H1 (cell line): ENCODE measurements at regions not wholly inside any gene's neighbourhood (a gene's known extent, or its start where the extent isn't known, plus 50 kb on each side); places are given as distances from the start of the nearest gene placed in this dataset.

Experiments
- MAFK ChIP-seq: IDR thresholded peaks from 2 replicates; pipeline ENCODE4 v1.6.1; 2012; ENCODE audit warnings: low read depth, mild to moderate bottlenecking, improper control_type of control experiment, low read length
- POLR2A ChIP-seq, 2 experiments: IDR thresholded peaks; 1 replicate in 1 of 2; 2 replicates in 1 of 2; pipeline ENCODE4 v1.6.1; 2011; ENCODE audit warnings: low read depth in 2 of 2, low read length in 2 of 2, mild to moderate bottlenecking in 2 of 2; ENCODE audit errors: control extremely low read depth in 1 of 2
- SIN3A ChIP-seq, 2 experiments: IDR thresholded peaks in 1 of 2; conservative IDR thresholded peaks in 1 of 2; 2 replicates each; pipeline ENCODE4 v1.6.1; 2011 to 2012; ENCODE audit warnings: low read length in 2 of 2, improper control_type of control experiment in 1 of 2, low read depth in 1 of 2, mild to moderate bottlenecking in 1 of 2
- SP1 ChIP-seq: IDR thresholded peaks from 2 replicates; pipeline ENCODE4 v1.6.1; 2011; ENCODE audit warnings: low read depth, low read length
- TF ChIP-seq, protein P1 (sequence below): fragments of 300-600 bp; sonication (generic); IDR thresholded peaks from 2 replicates; pipeline ENCODE4 v1.7.1; 2012; ENCODE audit warnings: low read length, moderate library complexity, mild to moderate bottlenecking, inconsistent platforms; ENCODE audit not compliant: insufficient replicate concordance

DNA sequence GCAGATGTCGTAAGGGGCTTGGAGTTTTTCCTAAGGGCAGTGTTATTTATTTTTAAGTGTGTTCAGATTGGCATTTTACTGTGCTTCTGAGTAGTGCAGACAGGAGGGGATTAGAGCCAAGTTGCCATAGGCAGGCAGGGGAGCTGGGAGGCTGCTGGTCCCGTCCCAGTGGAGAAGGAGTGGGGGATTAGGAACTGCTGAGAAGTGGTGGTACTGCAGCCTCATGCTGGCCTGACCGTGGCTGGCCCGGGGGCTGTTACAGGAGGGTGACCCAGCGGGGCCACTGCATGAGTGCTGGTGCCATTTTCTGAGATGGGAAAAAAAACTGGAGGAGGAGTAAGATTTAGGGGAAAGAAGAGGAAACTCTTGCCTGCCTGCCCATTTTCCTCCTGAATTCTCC, 52.3 kb upstream of the DLK1 start (continued):
- TF ChIP-seq, protein P1, sequence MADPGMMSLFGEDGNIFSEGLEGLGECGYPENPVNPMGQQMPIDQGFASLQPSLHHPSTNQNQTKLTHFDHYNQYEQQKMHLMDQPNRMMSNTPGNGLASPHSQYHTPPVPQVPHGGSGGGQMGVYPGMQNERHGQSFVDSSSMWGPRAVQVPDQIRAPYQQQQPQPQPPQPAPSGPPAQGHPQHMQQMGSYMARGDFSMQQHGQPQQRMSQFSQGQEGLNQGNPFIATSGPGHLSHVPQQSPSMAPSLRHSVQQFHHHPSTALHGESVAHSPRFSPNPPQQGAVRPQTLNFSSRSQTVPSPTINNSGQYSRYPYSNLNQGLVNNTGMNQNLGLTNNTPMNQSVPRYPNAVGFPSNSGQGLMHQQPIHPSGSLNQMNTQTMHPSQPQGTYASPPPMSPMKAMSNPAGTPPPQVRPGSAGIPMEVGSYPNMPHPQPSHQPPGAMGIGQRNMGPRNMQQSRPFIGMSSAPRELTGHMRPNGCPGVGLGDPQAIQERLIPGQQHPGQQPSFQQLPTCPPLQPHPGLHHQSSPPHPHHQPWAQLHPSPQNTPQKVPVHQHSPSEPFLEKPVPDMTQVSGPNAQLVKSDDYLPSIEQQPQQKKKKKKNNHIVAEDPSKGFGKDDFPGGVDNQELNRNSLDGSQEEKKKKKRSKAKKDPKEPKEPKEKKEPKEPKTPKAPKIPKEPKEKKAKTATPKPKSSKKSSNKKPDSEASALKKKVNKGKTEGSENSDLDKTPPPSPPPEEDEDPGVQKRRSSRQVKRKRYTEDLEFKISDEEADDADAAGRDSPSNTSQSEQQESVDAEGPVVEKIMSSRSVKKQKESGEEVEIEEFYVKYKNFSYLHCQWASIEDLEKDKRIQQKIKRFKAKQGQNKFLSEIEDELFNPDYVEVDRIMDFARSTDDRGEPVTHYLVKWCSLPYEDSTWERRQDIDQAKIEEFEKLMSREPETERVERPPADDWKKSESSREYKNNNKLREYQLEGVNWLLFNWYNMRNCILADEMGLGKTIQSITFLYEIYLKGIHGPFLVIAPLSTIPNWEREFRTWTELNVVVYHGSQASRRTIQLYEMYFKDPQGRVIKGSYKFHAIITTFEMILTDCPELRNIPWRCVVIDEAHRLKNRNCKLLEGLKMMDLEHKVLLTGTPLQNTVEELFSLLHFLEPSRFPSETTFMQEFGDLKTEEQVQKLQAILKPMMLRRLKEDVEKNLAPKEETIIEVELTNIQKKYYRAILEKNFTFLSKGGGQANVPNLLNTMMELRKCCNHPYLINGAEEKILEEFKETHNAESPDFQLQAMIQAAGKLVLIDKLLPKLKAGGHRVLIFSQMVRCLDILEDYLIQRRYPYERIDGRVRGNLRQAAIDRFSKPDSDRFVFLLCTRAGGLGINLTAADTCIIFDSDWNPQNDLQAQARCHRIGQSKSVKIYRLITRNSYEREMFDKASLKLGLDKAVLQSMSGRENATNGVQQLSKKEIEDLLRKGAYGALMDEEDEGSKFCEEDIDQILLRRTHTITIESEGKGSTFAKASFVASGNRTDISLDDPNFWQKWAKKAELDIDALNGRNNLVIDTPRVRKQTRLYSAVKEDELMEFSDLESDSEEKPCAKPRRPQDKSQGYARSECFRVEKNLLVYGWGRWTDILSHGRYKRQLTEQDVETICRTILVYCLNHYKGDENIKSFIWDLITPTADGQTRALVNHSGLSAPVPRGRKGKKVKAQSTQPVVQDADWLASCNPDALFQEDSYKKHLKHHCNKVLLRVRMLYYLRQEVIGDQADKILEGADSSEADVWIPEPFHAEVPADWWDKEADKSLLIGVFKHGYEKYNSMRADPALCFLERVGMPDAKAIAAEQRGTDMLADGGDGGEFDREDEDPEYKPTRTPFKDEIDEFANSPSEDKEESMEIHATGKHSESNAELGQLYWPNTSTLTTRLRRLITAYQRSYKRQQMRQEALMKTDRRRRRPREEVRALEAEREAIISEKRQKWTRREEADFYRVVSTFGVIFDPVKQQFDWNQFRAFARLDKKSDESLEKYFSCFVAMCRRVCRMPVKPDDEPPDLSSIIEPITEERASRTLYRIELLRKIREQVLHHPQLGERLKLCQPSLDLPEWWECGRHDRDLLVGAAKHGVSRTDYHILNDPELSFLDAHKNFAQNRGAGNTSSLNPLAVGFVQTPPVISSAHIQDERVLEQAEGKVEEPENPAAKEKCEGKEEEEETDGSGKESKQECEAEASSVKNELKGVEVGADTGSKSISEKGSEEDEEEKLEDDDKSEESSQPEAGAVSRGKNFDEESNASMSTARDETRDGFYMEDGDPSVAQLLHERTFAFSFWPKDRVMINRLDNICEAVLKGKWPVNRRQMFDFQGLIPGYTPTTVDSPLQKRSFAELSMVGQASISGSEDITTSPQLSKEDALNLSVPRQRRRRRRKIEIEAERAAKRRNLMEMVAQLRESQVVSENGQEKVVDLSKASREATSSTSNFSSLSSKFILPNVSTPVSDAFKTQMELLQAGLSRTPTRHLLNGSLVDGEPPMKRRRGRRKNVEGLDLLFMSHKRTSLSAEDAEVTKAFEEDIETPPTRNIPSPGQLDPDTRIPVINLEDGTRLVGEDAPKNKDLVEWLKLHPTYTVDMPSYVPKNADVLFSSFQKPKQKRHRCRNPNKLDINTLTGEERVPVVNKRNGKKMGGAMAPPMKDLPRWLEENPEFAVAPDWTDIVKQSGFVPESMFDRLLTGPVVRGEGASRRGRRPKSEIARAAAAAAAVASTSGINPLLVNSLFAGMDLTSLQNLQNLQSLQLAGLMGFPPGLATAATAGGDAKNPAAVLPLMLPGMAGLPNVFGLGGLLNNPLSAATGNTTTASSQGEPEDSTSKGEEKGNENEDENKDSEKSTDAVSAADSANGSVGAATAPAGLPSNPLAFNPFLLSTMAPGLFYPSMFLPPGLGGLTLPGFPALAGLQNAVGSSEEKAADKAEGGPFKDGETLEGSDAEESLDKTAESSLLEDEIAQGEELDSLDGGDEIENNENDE, result no peak
- TF ChIP-seq SP1 (no peak), POLR2A (IDR thresholded peaks at IDR 0.05; ENCODE audit: control extremely low read depth in 1 of 2, low read depth in 2 of 2, low read length in 2 of 2) (no peak), SIN3A (conservative IDR thresholded peaks at IDR 0.05 in 1 of 2, IDR thresholded peaks at IDR 0.05 in 1 of 2; ENCODE audit: low read depth in 1 of 2, low read length in 2 of 2) (no peak), MAFK (no peak)
